OCI-LY1 (cell line): ENCODE measurements at regions not wholly inside any gene's neighbourhood (a gene's known extent, or its start where the extent isn't known, plus 50 kb on each side); places are given as distances from the start of the nearest gene placed in this dataset.

ENCODE experiments used
- EZH2 ChIP-seq: fragments of 200-600 bp; sonication (generic), shearing (Covaris generic); IDR thresholded peaks from 2 replicates; pipeline ENCODE4 v1.8.0; 2017; ENCODE audit warnings: borderline replicate concordance, mixed run types, mild to moderate bottlenecking, antibody characterized with exemption, low read length, moderate library complexity, mixed read lengths
- TF ChIP-seq, protein P1 (sequence below): fragments of 200-600 bp; sonication (generic), shearing (Covaris generic); IDR thresholded peaks from 2 replicates; pipeline ENCODE4 v1.5.1; 2017; ENCODE audit warnings: mild to moderate bottlenecking, antibody characterized with exemption, low read length, moderate library complexity, mixed read lengths

DNA sequence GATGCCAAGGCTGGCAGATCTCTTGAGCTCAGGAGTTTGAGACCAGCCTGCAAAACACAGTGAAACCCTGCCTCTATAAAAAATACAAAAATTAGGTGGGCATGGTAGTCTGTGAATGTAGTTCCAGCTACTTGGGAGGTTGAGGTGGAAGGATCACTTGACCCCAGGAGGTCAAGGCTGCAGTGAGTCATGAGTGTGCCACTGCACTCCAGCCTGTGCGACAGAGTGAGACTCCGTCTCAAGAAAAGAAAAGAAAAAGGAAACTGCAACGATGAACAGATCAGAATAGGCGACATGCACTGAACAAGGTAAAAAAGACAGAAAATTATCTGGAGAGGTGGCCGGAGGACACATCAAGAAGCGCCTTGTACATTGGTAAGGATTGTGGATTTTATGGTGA lies 273.7 kb upstream of the AMIGO2 start:
- TF ChIP-seq, protein P1, sequence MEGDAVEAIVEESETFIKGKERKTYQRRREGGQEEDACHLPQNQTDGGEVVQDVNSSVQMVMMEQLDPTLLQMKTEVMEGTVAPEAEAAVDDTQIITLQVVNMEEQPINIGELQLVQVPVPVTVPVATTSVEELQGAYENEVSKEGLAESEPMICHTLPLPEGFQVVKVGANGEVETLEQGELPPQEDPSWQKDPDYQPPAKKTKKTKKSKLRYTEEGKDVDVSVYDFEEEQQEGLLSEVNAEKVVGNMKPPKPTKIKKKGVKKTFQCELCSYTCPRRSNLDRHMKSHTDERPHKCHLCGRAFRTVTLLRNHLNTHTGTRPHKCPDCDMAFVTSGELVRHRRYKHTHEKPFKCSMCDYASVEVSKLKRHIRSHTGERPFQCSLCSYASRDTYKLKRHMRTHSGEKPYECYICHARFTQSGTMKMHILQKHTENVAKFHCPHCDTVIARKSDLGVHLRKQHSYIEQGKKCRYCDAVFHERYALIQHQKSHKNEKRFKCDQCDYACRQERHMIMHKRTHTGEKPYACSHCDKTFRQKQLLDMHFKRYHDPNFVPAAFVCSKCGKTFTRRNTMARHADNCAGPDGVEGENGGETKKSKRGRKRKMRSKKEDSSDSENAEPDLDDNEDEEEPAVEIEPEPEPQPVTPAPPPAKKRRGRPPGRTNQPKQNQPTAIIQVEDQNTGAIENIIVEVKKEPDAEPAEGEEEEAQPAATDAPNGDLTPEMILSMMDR: no peak
- no peak for TF ChIP-seq EZH2
